ENCODE measurements at regions not wholly inside any gene's neighbourhood (a gene's known extent, or its start where the extent isn't known, plus 50 kb on each side); places are given as distances from the start of the nearest gene placed in this dataset.

DNA sequence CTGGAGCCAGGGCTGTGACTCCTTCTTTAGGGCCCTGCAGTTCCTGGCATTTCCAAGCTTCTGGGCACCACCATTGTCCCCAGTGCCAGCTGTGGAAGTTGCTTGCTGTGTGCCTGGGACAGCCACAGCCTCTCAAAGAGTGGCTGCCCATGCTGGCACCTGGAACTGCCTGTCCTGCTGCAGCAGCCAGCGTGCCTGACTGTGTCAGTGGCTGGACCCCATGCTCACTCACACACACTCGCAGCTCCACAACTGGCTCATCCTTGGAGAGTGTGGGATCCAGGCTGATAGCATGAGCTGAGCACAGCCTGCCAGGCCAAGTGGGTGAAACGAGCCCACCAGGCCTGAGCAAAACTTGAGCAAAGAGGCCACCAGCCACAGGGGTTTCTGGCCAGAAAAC lies 1107.6 kb downstream of the C4orf33 start:
- TF ChIP-seq, protein P1, sequence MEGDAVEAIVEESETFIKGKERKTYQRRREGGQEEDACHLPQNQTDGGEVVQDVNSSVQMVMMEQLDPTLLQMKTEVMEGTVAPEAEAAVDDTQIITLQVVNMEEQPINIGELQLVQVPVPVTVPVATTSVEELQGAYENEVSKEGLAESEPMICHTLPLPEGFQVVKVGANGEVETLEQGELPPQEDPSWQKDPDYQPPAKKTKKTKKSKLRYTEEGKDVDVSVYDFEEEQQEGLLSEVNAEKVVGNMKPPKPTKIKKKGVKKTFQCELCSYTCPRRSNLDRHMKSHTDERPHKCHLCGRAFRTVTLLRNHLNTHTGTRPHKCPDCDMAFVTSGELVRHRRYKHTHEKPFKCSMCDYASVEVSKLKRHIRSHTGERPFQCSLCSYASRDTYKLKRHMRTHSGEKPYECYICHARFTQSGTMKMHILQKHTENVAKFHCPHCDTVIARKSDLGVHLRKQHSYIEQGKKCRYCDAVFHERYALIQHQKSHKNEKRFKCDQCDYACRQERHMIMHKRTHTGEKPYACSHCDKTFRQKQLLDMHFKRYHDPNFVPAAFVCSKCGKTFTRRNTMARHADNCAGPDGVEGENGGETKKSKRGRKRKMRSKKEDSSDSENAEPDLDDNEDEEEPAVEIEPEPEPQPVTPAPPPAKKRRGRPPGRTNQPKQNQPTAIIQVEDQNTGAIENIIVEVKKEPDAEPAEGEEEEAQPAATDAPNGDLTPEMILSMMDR (IDR thresholded peaks at IDR 0.05; ENCODE audit: insufficient read depth, low read length) = no peak
- DNase-seq (ENCODE audit: low read depth) = no peak
- H3K4me3 ChIP-seq (ENCODE audit: low read depth, low read length) = no peak overlapping the region

GRCh38 chr4:130210864-130211263 lies 1114.9 kb downstream of the C4orf33 start:
- TF ChIP-seq, protein P1 (IDR thresholded peaks at IDR 0.05; ENCODE audit: insufficient read depth, low read length) = no peak
- no peak overlapping the region for H3K4me3 ChIP-seq (ENCODE audit: low read depth, low read length)
- DNase-seq (ENCODE audit: low read depth) = peak; percentile 48

DNA sequence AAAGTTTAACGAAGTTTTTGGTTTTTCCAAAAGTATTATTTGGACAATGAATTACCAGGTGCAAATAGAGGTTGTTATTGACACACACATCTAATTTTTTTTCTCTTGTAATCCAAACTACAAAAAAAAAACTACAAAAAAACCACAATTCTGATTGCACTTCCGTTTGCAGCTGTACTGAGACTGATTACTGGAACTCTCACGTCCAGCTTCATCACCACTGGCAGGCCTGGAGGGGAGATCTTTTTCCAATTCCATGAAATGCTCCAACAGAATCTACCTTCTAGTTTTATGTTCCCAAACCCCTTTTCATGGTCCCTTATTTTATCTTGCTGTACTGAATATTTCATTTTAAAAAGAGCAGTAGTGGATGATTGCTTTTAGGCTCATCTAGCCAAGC lies 1118.3 kb downstream of the C4orf33 start:
- no peak for DNase-seq (ENCODE audit: low read depth)

GRCh38 chr4:130233377-130234047 lies 1137.6 kb downstream of the C4orf33 start:
- peak; percentile 12 for DNase-seq (ENCODE audit: low read depth)
- TF ChIP-seq, protein P1 (IDR thresholded peaks at IDR 0.05; ENCODE audit: insufficient read depth, low read length) = no peak
- no peak overlapping the region for H3K4me3 ChIP-seq (ENCODE audit: low read depth, low read length)

More for the DNA sequence above, 1118.3 kb downstream of the C4orf33 start:
- TF ChIP-seq, protein P1 (IDR thresholded peaks at IDR 0.05; ENCODE audit: insufficient read depth, low read length) = no peak
- no peak overlapping the region for H3K4me3 ChIP-seq (ENCODE audit: low read depth, low read length)

DNA sequence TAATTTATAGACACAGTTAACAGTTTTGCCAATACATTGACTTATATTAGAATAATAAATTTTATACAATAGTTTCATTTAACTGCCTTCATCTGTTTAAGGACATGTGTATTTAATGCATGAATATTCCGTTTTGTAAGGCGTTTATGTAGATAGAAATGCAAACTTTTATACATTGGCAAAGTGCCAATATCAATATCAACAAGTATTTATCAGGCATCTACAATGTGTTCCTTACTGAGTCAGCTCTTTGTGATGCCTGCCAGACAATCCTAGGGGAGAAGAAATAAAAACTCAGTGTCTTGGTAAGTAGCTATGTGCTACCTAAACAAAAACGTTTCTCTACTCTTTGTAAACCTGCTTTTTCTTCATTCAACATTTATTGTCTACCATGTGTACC lies 1142.2 kb downstream of the C4orf33 start:
- peak; percentile 2 for DNase-seq (ENCODE audit: low read depth)
- H3K4me3 ChIP-seq (ENCODE audit: low read depth, low read length) = no peak overlapping the region
- TF ChIP-seq, protein P1 (IDR thresholded peaks at IDR 0.05; ENCODE audit: insufficient read depth, low read length) = no peak

GRCh38 chr4:130249002-130249401 lies 1153.0 kb downstream of the C4orf33 start:
- DNase-seq (ENCODE audit: low read depth) = no peak
- TF ChIP-seq, protein P1 (IDR thresholded peaks at IDR 0.05; ENCODE audit: insufficient read depth, low read length) = no peak
- no peak overlapping the region for H3K4me3 ChIP-seq (ENCODE audit: low read depth, low read length)

DNA sequence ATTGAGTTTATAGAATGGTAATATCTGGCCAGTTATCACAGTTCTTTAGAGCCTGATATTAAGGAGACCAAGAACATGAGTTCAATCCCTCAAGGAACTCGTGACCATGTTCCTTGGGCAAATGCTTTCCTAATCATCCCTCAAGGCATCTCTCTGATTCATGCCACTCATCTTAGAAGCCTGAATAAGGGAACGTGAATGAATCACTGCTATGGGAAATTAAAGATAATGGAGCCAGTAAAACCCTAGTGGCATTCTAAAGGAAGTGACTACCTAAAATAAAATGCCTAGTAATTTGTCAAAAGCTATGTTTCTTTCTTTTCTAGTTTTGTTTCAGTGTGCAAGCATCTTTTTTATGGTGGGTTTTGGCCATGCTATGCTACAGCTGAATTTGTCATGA lies 1161.3 kb downstream of the C4orf33 start:
- H3K4me3 ChIP-seq (ENCODE audit: low read depth, low read length) = no peak overlapping the region
- TF ChIP-seq, protein P1 (IDR thresholded peaks at IDR 0.05; ENCODE audit: insufficient read depth, low read length) = peak; percentile 27
- DNase-seq (ENCODE audit: low read depth) = peak; percentile 50
